Mammary epithelial cell (primary cell): ENCODE measurements at regions not wholly inside any gene's neighbourhood (a gene's known extent, or its start where the extent isn't known, plus 50 kb on each side); places are given as distances from the start of the nearest gene placed in this dataset.

Experiments
- CTCF ChIP-seq, 2 donors: IDR thresholded peaks in 1 of 2; conservative IDR thresholded peaks in 1 of 2; 2 replicates each; pipeline ENCODE4 v1.5.1; 2011 to 2012; ENCODE audit warnings: inconsistent platforms in 2 of 2, low read length in 2 of 2, mild to moderate bottlenecking in 2 of 2, control low read depth in 1 of 2, low read depth in 1 of 2; ENCODE audit not compliant: insufficient read depth in 1 of 2; ENCODE audit errors: extremely low read depth in 1 of 2
- EZH2 ChIP-seq: IDR thresholded peaks from 2 replicates; pipeline ENCODE4 v1.6.1; 2012; ENCODE audit warnings: low read length, inconsistent platforms, borderline replicate concordance

- TF ChIP-seq CTCF (conservative IDR thresholded peaks at IDR 0.05 in 1 of 2, IDR thresholded peaks at IDR 0.05 in 1 of 2; ENCODE audit: extremely low read depth in 1 of 2, insufficient read depth in 1 of 2, low read depth in 1 of 2, low read length in 2 of 2) (no peak), EZH2 (no peak)
These were observed 51.1 kb upstream of the DAPK1 start for GRCh38 chr9:87446527-87446926.
